K562 (cell line): ENCODE measurements at regions not wholly inside any gene's neighbourhood (a gene's known extent, or its start where the extent isn't known, plus 50 kb on each side); places are given as distances from the start of the nearest gene placed in this dataset.

Source experiments
- ARID3B ChIP-seq: fragments of 250-450 bp; sonication (Bioruptor Pico); IDR thresholded peaks from 2 replicates; pipeline ENCODE4 v1.4.0; 2020; ENCODE audit warnings: borderline replicate concordance
- CBX8 ChIP-seq: fragments of 200-600 bp; sonication (generic); IDR thresholded peaks from 2 replicates; pipeline ENCODE4 v1.6.1; 2012; ENCODE audit warnings: borderline replicate concordance, mixed run types, low read depth, mild to moderate bottlenecking, moderate library complexity, mixed read lengths, low read length, control low read depth, inconsistent platforms; ENCODE audit not compliant: poor library complexity, severe bottlenecking; ENCODE audit errors: extremely low read depth
- ERF ChIP-seq: fragments of 450-650 bp; formaldehyde crosslinking; IDR thresholded peaks from 2 replicates; pipeline ENCODE4 v1.4.0; 2020; ENCODE audit warnings: mild to moderate bottlenecking, mixed read lengths
- PCBP2 ChIP-seq: fragments of 200-400 bp; formaldehyde crosslinking; IDR thresholded peaks from 2 replicates; pipeline ENCODE4 v1.6.1; 2018; ENCODE audit warnings: low read length, low read depth, mild to moderate bottlenecking, moderate library complexity; ENCODE audit not compliant: poor library complexity, severe bottlenecking
- SAFB ChIP-seq: fragments of 200-400 bp; formaldehyde crosslinking; IDR thresholded peaks from 2 replicates; pipeline ENCODE4 v1.6.1; 2017; ENCODE audit warnings: low read depth, low read length, borderline replicate concordance
- TAF7 ChIP-seq: fragments of 450-650 bp; IDR thresholded peaks from 2 replicates; pipeline ENCODE4 v1.6.1; 2016; ENCODE audit warnings: missing genetic modification characterization, missing compliant biosample characterization
- ZNF175 ChIP-seq: fragments of 200-800 bp; sonication (Bioruptor generic); IDR thresholded peaks from 2 replicates; pipeline ENCODE4 v1.6.1; 2016; ENCODE audit warnings: low read depth, mild to moderate bottlenecking, missing genetic modification characterization, missing compliant biosample characterization
- TF ChIP-seq, protein P1 (sequence below): fragments of 200-400 bp; formaldehyde crosslinking; IDR thresholded peaks from 2 replicates; pipeline ENCODE4 v1.6.1; 2017; ENCODE audit warnings: mild to moderate bottlenecking, low read depth, low read length, moderate library complexity
- TF ChIP-seq, protein P2 (sequence below): sonication (generic); formaldehyde crosslinking; IDR thresholded peaks from 2 replicates; pipeline ENCODE4 v1.4.0; 2020; ENCODE audit warnings: mild to moderate bottlenecking, missing genetic modification reagents

DNA sequence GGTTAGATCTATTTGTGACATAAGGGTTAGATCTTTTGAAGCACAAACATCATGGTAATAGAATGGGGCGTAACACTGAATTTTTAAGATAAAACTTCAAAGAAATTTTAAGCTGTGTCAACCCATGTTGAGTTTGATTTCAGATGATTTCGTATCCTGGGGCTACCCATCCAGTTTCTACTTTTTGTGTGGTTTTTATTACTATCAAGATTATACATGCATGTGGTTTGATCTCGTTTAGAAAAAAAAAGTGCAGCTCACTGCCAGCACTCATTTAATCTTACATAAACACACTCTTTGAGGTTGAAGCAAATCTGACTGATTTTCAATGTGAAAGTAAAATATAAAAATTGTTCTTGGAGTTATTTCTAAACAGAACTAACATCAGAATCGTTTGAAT, 140.8 kb upstream of the GRB10 start (continued):
- TF ChIP-seq TAF7 (tag): no peak
- TF ChIP-seq SAFB: no peak
- no peak for TF ChIP-seq ERF (CRISPR knock-in tag)
- TF ChIP-seq CBX8: no peak
- no peak for TF ChIP-seq ARID3B (CRISPR knock-in tag)
- TF ChIP-seq, protein P1, sequence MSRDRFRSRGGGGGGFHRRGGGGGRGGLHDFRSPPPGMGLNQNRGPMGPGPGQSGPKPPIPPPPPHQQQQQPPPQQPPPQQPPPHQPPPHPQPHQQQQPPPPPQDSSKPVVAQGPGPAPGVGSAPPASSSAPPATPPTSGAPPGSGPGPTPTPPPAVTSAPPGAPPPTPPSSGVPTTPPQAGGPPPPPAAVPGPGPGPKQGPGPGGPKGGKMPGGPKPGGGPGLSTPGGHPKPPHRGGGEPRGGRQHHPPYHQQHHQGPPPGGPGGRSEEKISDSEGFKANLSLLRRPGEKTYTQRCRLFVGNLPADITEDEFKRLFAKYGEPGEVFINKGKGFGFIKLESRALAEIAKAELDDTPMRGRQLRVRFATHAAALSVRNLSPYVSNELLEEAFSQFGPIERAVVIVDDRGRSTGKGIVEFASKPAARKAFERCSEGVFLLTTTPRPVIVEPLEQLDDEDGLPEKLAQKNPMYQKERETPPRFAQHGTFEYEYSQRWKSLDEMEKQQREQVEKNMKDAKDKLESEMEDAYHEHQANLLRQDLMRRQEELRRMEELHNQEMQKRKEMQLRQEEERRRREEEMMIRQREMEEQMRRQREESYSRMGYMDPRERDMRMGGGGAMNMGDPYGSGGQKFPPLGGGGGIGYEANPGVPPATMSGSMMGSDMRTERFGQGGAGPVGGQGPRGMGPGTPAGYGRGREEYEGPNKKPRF: no peak
- no peak for TF ChIP-seq ZNF175 (CRISPR knock-in tag)
- TF ChIP-seq PCBP2: no peak
- TF ChIP-seq, protein P2, sequence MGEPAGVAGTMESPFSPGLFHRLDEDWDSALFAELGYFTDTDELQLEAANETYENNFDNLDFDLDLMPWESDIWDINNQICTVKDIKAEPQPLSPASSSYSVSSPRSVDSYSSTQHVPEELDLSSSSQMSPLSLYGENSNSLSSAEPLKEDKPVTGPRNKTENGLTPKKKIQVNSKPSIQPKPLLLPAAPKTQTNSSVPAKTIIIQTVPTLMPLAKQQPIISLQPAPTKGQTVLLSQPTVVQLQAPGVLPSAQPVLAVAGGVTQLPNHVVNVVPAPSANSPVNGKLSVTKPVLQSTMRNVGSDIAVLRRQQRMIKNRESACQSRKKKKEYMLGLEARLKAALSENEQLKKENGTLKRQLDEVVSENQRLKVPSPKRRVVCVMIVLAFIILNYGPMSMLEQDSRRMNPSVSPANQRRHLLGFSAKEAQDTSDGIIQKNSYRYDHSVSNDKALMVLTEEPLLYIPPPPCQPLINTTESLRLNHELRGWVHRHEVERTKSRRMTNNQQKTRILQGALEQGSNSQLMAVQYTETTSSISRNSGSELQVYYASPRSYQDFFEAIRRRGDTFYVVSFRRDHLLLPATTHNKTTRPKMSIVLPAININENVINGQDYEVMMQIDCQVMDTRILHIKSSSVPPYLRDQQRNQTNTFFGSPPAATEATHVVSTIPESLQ: no peak
